B cell (primary cell): ENCODE measurements at regions not wholly inside any gene's neighbourhood (a gene's known extent, or its start where the extent isn't known, plus 50 kb on each side); places are given as distances from the start of the nearest gene placed in this dataset.

Experiments used
- ATAC-seq: fragments of 200-7000 bp; cut with Tn5 transposase; one replicate; pipeline ENCODE4 v1.10.0; 2021; ENCODE audit warnings: low read depth, mild to moderate bottlenecking, moderate number of reproducible peaks, moderate library complexity
- CTCF ChIA-PET: fragments of 350-600 bp; sonication (Branson Sonifier 250); formaldehyde crosslinking; loops from one replicate; lab custom pipeline; 2021; ENCODE audit warnings: antibody characterized with exemption, inconsistent platforms; lab: Charles Lee
- POLR2A ChIA-PET: fragments of 350-600 bp; sonication (Branson Sonifier 250); formaldehyde crosslinking; loops from one replicate; lab custom pipeline; 2021; ENCODE audit warnings: antibody characterized with exemption; lab: Charles Lee
- DNase-seq: peaks from one replicate; pipeline ENCODE4 v3.0.0; 2013
- H2AFZ ChIP-seq: 2 replicates; pipeline ENCODE4 v1.6.1; 2012; ENCODE audit warnings: mild to moderate bottlenecking, low read depth, low read length; ENCODE audit not compliant: insufficient read depth, poor library complexity, severe bottlenecking
- H3K27ac ChIP-seq, 2 donors: 1 replicate in 1 of 2; 2 replicates in 1 of 2; pipeline ENCODE4 v1.5.1; 2012 to 2013; ENCODE audit warnings: low read length in 2 of 2, mild to moderate bottlenecking in 2 of 2, moderate library complexity in 1 of 2
- H3K27me3 ChIP-seq, 4 experiments: fragments of 200-600 bp in 1 of 4; sonication (generic) in 1 of 4; replicated peaks in 1 of 4; 1 replicate in 2 of 4; 2 replicates in 2 of 4; pipeline versions ENCODE4 v1.6.1 to v1.7.0; 2013 to 2016; ENCODE audit warnings: low read length in 3 of 4, mild to moderate bottlenecking in 2 of 4, mixed read lengths in 1 of 4, moderate library complexity in 1 of 4; ENCODE audit not compliant: insufficient read depth in 4 of 4, control insufficient read depth in 3 of 4; ENCODE audit errors: control extremely low read depth in 1 of 4
- H3K36me3 ChIP-seq, 2 experiments: replicated peaks in 1 of 2; 1 replicate in 1 of 2; 2 replicates in 1 of 2; pipeline versions ENCODE4 v1.6.1 to v1.7.1; 2013; ENCODE audit warnings: low read length in 1 of 2; ENCODE audit not compliant: insufficient read depth in 2 of 2, control insufficient read depth in 1 of 2; ENCODE audit errors: control extremely low read depth in 1 of 2, extremely low read depth in 1 of 2
- H3K4me1 ChIP-seq, 2 donors: fragments of 200-600 bp in 1 of 2; sonication (generic) in 1 of 2; 1 replicate in 1 of 2; 2 replicates in 1 of 2; pipeline versions ENCODE4 v1.5.1 to v1.6.1; 2013 to 2017; ENCODE audit warnings: low read length in 2 of 2; ENCODE audit not compliant: control insufficient read depth in 2 of 2, insufficient read depth in 2 of 2
- H3K4me2 ChIP-seq: replicated peaks from 2 replicates; pipeline ENCODE3; 2012; ENCODE audit warnings: mild to moderate bottlenecking, low read depth, low read length; ENCODE audit not compliant: poor library complexity, severe bottlenecking
- H3K4me3 ChIP-seq, 5 experiments: fragments of 200-600 bp in 1 of 5; sonication (generic) in 1 of 5; 1 replicate in 3 of 5; 2 replicates in 2 of 5; pipeline versions ENCODE4 v1.5.1 to v1.7.0; 2011 to 2016; ENCODE audit warnings: low read length in 4 of 5, mild to moderate bottlenecking in 4 of 5, low read depth in 2 of 5, control low read depth in 1 of 5, moderate library complexity in 1 of 5; ENCODE audit not compliant: insufficient read depth in 1 of 5; ENCODE audit errors: control extremely low read depth in 1 of 5, extremely low read depth in 1 of 5
- H3K79me2 ChIP-seq: fragments of 200-600 bp; sonication (generic); one replicate; pipeline ENCODE4 v1.6.0; 2016; ENCODE audit warnings: low read length; ENCODE audit not compliant: control insufficient read depth, insufficient read depth
- H3K9ac ChIP-seq: fragments of 200-600 bp; sonication (generic); 2 replicates; pipeline ENCODE4 v1.6.1; 2017; ENCODE audit warnings: mild to moderate bottlenecking, low read length, moderate library complexity
- H3K9me3 ChIP-seq, 3 donors: one replicate each; pipeline versions ENCODE4 v1.6.1 to v1.7.1; 2013; ENCODE audit warnings: low read length in 2 of 3; ENCODE audit not compliant: control insufficient read depth in 2 of 3, insufficient read depth in 1 of 3; ENCODE audit errors: control extremely low read depth in 1 of 3
- H4K20me1 ChIP-seq: 2 replicates; pipeline ENCODE4 v1.6.0; 2012; ENCODE audit warnings: mild to moderate bottlenecking, low read length; ENCODE audit not compliant: insufficient read depth, control insufficient read depth, poor library complexity, severe bottlenecking
- H3K27ac Mint-ChIP-seq: one replicate; pipeline ENCODE4 v1.8.0; 2021; ENCODE audit warnings: mixed read lengths
- H3K27me3 Mint-ChIP-seq: one replicate; pipeline ENCODE4 v1.8.0; 2021; ENCODE audit warnings: mixed read lengths
- H3K4me1 Mint-ChIP-seq: one replicate; pipeline ENCODE4 v1.8.0; 2021; ENCODE audit warnings: mixed read lengths
- H3K4me3 Mint-ChIP-seq: one replicate; pipeline ENCODE4 v1.8.0; 2021; ENCODE audit warnings: mixed read lengths
- H3K9me3 Mint-ChIP-seq: one replicate; pipeline ENCODE4 v1.8.0; 2022; ENCODE audit warnings: mixed read lengths; ENCODE audit not compliant: insufficient read depth
- CTCF ChIP-seq: fragments of 200-600 bp; IDR thresholded peaks from one replicate; pipeline ENCODE4 v1.8.0; 2022; ENCODE audit warnings: antibody characterized with exemption, mild to moderate bottlenecking
- EZH2 ChIP-seq: IDR thresholded peaks from 2 replicates; pipeline ENCODE4 v1.6.1; 2012; ENCODE audit warnings: borderline replicate concordance, low read depth, mild to moderate bottlenecking, moderate library complexity, low read length; ENCODE audit not compliant: insufficient read depth, poor library complexity, severe bottlenecking
- WGBS: methylation state at CpG from one replicate; pipeline ENCODE4 v1.1.5; 2013; ENCODE audit warnings: missing lambda C conversion rate; ENCODE audit not compliant: insufficient coverage; 5-methylcytosine and 5-hydroxymethylcytosine counted together
- intact Hi-C: fragments of 100-400 bp; cut with micrococcal nuclease; formaldehyde crosslinking; loops from one replicate; pipeline ENCODE4 v1.10.0; 2022

DNA sequence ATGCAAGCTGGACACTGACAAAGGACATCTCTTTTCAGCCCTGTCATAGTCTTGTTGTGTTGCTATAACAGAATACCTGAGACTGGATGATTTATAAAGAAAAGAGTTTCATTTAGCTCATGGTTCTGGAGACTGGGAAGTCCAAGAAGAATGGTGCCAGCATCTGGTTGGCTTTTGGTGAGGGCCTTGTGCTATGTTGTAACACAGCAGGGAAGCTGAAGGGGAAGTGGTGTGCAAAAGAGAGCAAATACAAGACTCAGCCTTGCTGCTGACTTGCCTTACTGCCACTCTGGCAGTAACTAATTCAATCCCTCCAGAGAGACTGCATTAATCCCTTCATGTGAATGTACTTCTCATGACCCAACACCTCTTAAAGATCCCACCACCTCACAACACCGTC, 356.3 kb upstream of the PROK2 start:
- ChIA-PET CTCF (no interaction called here), POLR2A (no interaction called here)
- ATAC-seq = no peak
- Histone ChIP-seq H3K27ac (no peak overlapping the region), H3K9me3 (peaks cover 0 to 8% (median 0%) of the 10 kb centered on the region in 3 donors), H3K4me1 (peaks cover 44 to 66% of the 10 kb centered on the region in 2 donors), H3K79me2 (no peaks in the 10 kb centered on the region), H3K36me3 (no peaks in the 10 kb centered on the region), H2AFZ (no peak overlapping the region), H3K4me3 (no peak overlapping the region), H3K9ac (no peak overlapping the region), H4K20me1 (no peaks in the 10 kb centered on the region), H3K4me2 (no peak overlapping the region), H3K27me3 (no peaks in the 10 kb centered on the region)
- Mint-ChIP-seq H3K27ac (no peak overlapping the region), H3K27me3 (peaks cover 8% of the 10 kb centered on the region), H3K4me1 (peaks cover 61% of the 10 kb centered on the region), H3K9me3 (no peaks in the 10 kb centered on the region), H3K4me3 (no peak overlapping the region)
- no peak for TF ChIP-seq CTCF
- no peak for TF ChIP-seq EZH2
- intact Hi-C loops = no loop called here
- no peak for DNase-seq
- no CpG with 5 or more reads among the region's 1 CpG for WGBS

GRCh38 chr3:72139316-72139715, 354.4 kb upstream of the PROK2 start:
- Histone ChIP-seq H2AFZ (no peak overlapping the region), H3K4me1 (peaks cover 50 to 69% of the 10 kb centered on the region in 2 donors), H3K27me3 (no peaks in the 10 kb centered on the region), H3K27ac (no peak overlapping the region), H3K36me3 (no peaks in the 10 kb centered on the region), H3K4me3 (no peak overlapping the region), H3K9ac (no peak overlapping the region), H4K20me1 (no peaks in the 10 kb centered on the region), H3K79me2 (no peaks in the 10 kb centered on the region), H3K9me3 (peaks cover 0 to 8% (median 0%) of the 10 kb centered on the region in 3 donors), H3K4me2 (no peak overlapping the region)
- intact Hi-C loops = loop anchor here (5.0 kb wide), 1 partner anchor 37 kb away; no protein-coding TSS in a partner anchor
- no peak for DNase-seq
- Mint-ChIP-seq H3K27me3 (peaks cover 8% of the 10 kb centered on the region), H3K9me3 (no peaks in the 10 kb centered on the region), H3K27ac (no peak overlapping the region), H3K4me1 (peaks cover 62% of the 10 kb centered on the region), H3K4me3 (no peak overlapping the region)
- CTCF ChIA-PET = interaction anchor here (1.0 kb wide), 1 partner anchor 9 kb away, joined by 3 read pairs; no protein-coding TSS in a partner anchor
- TF ChIP-seq EZH2 (no peak), CTCF (no peak)
- POLR2A ChIA-PET = no interaction called here
- 100% methylated on average over 1 of the region's 2 CpGs for WGBS
- no peak for ATAC-seq
